ENCODE measurements at regions not wholly inside any gene's neighbourhood (a gene's known extent, or its start where the extent isn't known, plus 50 kb on each side); places are given as distances from the start of the nearest gene placed in this dataset.

- POLR2A ChIA-PET (ENCODE audit: low non-redundant PET) = no interaction called here
- H3K27ac ChIP-seq (ENCODE audit: low read depth, low read length, poor library complexity, severe bottlenecking) = no peak overlapping the region
- CTCF ChIA-PET = no interaction called here
- no peak overlapping the region for H3K4me3 ChIP-seq (ENCODE audit: low read depth, low read length, poor library complexity, severe bottlenecking)
- no TSS peak for BruUV-seq (replicated peaks)
- TF ChIP-seq CTCF (conservative IDR thresholded peaks at IDR 0.05; ENCODE audit: low read depth, low read length) = no peak
- no peak for TF ChIP-seq EZH2 (IDR thresholded peaks at IDR 0.05; ENCODE audit: borderline replicate concordance, low read depth, low read length, poor library complexity, severe bottlenecking)
- no peaks in the 10 kb centered on the region for H3K4me1 ChIP-seq (ENCODE audit: insufficient read depth, low read length, poor library complexity, severe bottlenecking)
- intact Hi-C loops (cut with micrococcal nuclease; ENCODE audit: unreplicated experiment) = no loop called here
- H3K36me3 ChIP-seq (ENCODE audit: insufficient read depth, low read length, poor library complexity, severe bottlenecking) = no peaks in the 10 kb centered on the region
- H3K9me3 ChIP-seq (ENCODE audit: low read depth, low read length, poor library complexity, severe bottlenecking) = no peaks in the 10 kb centered on the region
- H3K27me3 ChIP-seq (replicated peaks; ENCODE audit: insufficient read depth, low read depth, low read length, poor library complexity) = no peaks in the 10 kb centered on the region
- no peak for DNase-seq (ENCODE audit: low spot score)
These were observed 203.5 kb upstream of the SALL3 start for GRCh38 chr18:78776151-78776550.

- BruUV-seq (replicated peaks) = no TSS peak
- Histone ChIP-seq H3K27ac (ENCODE audit: low read depth, low read length, poor library complexity, severe bottlenecking) (no peak overlapping the region), H3K4me1 (ENCODE audit: insufficient read depth, low read length, poor library complexity, severe bottlenecking) (no peaks in the 10 kb centered on the region), H3K4me3 (ENCODE audit: low read depth, low read length, poor library complexity, severe bottlenecking) (no peak overlapping the region), H3K27me3 (replicated peaks; ENCODE audit: insufficient read depth, low read depth, low read length, poor library complexity) (no peaks in the 10 kb centered on the region), H3K9me3 (ENCODE audit: low read depth, low read length, poor library complexity, severe bottlenecking) (no peaks in the 10 kb centered on the region), H3K36me3 (ENCODE audit: insufficient read depth, low read length, poor library complexity, severe bottlenecking) (no peaks in the 10 kb centered on the region)
- intact Hi-C loops (cut with micrococcal nuclease; ENCODE audit: unreplicated experiment) = no loop called here
- POLR2A ChIA-PET (ENCODE audit: low non-redundant PET) = no interaction called here
- no peak for DNase-seq (ENCODE audit: low spot score)
- CTCF ChIA-PET = no interaction called here
- TF ChIP-seq CTCF (conservative IDR thresholded peaks at IDR 0.05; ENCODE audit: low read depth, low read length) = no peak
- no peak for TF ChIP-seq EZH2 (IDR thresholded peaks at IDR 0.05; ENCODE audit: borderline replicate concordance, low read depth, low read length, poor library complexity, severe bottlenecking)
These were observed 202.8 kb upstream of the SALL3 start for GRCh38 chr18:78776706-78777285.

GRCh38 chr18:78777992-78778391, 201.6 kb upstream of the SALL3 start:
- no peak overlapping the region for H3K4me3 ChIP-seq (ENCODE audit: low read depth, low read length, poor library complexity, severe bottlenecking)
- DNase-seq (ENCODE audit: low spot score) = no peak
- BruUV-seq (replicated peaks) = no TSS peak
- CTCF ChIA-PET = no interaction called here
- intact Hi-C loops (cut with micrococcal nuclease; ENCODE audit: unreplicated experiment) = no loop called here
- POLR2A ChIA-PET (ENCODE audit: low non-redundant PET) = no interaction called here
- no peaks in the 10 kb centered on the region for H3K36me3 ChIP-seq (ENCODE audit: insufficient read depth, low read length, poor library complexity, severe bottlenecking)
- no peak for TF ChIP-seq CTCF (conservative IDR thresholded peaks at IDR 0.05; ENCODE audit: low read depth, low read length)
- no peak for TF ChIP-seq EZH2 (IDR thresholded peaks at IDR 0.05; ENCODE audit: borderline replicate concordance, low read depth, low read length, poor library complexity, severe bottlenecking)
- no peaks in the 10 kb centered on the region for H3K27me3 ChIP-seq (replicated peaks; ENCODE audit: insufficient read depth, low read depth, low read length, poor library complexity)
- H3K27ac ChIP-seq (ENCODE audit: low read depth, low read length, poor library complexity, severe bottlenecking) = no peak overlapping the region
- no peaks in the 10 kb centered on the region for H3K9me3 ChIP-seq (ENCODE audit: low read depth, low read length, poor library complexity, severe bottlenecking)
- H3K4me1 ChIP-seq (ENCODE audit: insufficient read depth, low read length, poor library complexity, severe bottlenecking) = no peaks in the 10 kb centered on the region
